ENCODE measurements at regions not wholly inside any gene's neighbourhood (a gene's known extent, or its start where the extent isn't known, plus 50 kb on each side); places are given as distances from the start of the nearest gene placed in this dataset.

DNA sequence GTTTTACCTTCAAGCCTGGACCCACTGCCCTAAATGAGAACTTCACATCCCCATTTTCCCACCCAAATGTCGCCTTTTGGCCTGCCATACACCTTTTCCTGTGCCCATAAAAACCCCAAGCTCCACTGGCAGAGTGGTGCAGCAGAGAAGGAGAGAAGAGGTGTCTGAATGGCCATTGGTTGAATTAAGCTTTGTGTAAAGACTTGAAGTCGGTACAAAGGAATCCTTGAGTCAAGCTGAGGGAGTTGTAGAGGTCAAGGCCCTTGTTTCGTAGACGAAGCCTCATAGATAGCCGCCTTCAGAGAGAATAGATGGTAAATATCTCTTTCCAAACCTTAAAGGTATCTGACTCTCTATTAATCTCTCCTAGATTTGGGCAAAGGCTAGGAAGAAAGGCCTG, 1479.2 kb upstream of the PRR20A start (continued):
- TF ChIP-seq SIN3A (conservative IDR thresholded peaks at IDR 0.05 in 1 of 2, IDR thresholded peaks at IDR 0.05 in 1 of 2; ENCODE audit: low read depth in 1 of 2, low read length in 2 of 2) (no peak), BACH1 (IDR thresholded peaks at IDR 0.05; ENCODE audit: low read length) (no peak), JUN (IDR thresholded peaks at IDR 0.05; ENCODE audit: low read depth, low read length) (no peak)

All from H1 (cell line).